ENCODE measurements at regions not wholly inside any gene's neighbourhood (a gene's known extent, or its start where the extent isn't known, plus 50 kb on each side); places are given as distances from the start of the nearest gene placed in this dataset.

- ChIA-PET POLR2A (no interaction called here), CTCF (no interaction called here)
- Mint-ChIP-seq H3K27me3 (no peaks in the 10 kb centered on the region), H3K4me1 (no peaks in the 10 kb centered on the region), H3K27ac (no peak overlapping the region), H3K9me3 (no peaks in the 10 kb centered on the region), H3K36me3 (ENCODE audit: low read depth) (no peaks in the 10 kb centered on the region), H3K4me3 (no peak overlapping the region)
- no peak for DNase-seq
Observed at GRCh38 chr3:174336784-174337183, 522.4 kb upstream of the NAALADL2 start.

DNA sequence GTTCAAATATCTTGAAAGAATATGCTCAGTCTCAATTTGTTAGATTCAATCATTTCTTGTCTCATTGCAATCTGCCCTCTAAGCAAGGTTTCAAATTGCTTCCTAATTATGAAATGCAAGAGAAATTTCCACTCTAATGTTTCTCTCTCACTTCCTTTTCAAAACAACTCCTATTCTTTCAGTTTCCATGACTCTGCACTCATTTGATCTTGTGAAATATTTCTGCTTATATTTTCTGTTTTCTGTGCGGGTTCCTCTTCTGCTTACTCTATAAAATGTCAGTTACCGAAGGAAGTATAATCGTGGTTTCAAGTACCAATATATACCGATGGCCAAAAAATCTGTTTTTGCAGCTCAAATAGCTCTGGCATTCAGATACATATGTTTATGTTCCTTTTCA is 521.9 kb upstream of the NAALADL2 start:
- H3K27ac Mint-ChIP-seq = no peak overlapping the region
- no peak overlapping the region for H3K4me3 Mint-ChIP-seq
- no peaks in the 10 kb centered on the region for H3K36me3 Mint-ChIP-seq (ENCODE audit: low read depth)
- H3K4me1 Mint-ChIP-seq = no peaks in the 10 kb centered on the region
- DNase-seq = no peak
- ChIA-PET POLR2A (no interaction called here), CTCF (no interaction called here)
- H3K27me3 Mint-ChIP-seq = no peaks in the 10 kb centered on the region
- H3K9me3 Mint-ChIP-seq = no peaks in the 10 kb centered on the region

- no peaks in the 10 kb centered on the region for H3K27me3 Mint-ChIP-seq
- POLR2A ChIA-PET = no interaction called here
Observed at GRCh38 chr3:174340624-174341587, 518.2 kb upstream of the NAALADL2 start.

GRCh38 chr3:174342171-174342570 is 517.0 kb upstream of the NAALADL2 start:
- DNase-seq = no peak
- H3K4me1 Mint-ChIP-seq = no peaks in the 10 kb centered on the region
- H3K4me3 Mint-ChIP-seq = no peak overlapping the region
- ChIA-PET POLR2A (no interaction called here), CTCF (no interaction called here)
- no peaks in the 10 kb centered on the region for H3K9me3 Mint-ChIP-seq
- H3K27me3 Mint-ChIP-seq = no peaks in the 10 kb centered on the region
- H3K36me3 Mint-ChIP-seq (ENCODE audit: low read depth) = no peaks in the 10 kb centered on the region
- H3K27ac Mint-ChIP-seq = no peak overlapping the region

More at GRCh38 chr3:174340624-174341587, 518.2 kb upstream of the NAALADL2 start:
- no peaks in the 10 kb centered on the region for H3K9me3 Mint-ChIP-seq
- H3K4me1 Mint-ChIP-seq = no peaks in the 10 kb centered on the region
- CTCF ChIA-PET = no interaction called here
- no peaks in the 10 kb centered on the region for H3K36me3 Mint-ChIP-seq (ENCODE audit: low read depth)
- no peak for DNase-seq
- H3K27ac Mint-ChIP-seq = no peak overlapping the region
- no peak overlapping the region for H3K4me3 Mint-ChIP-seq

GRCh38 chr3:174342941-174343501 is 516.1 kb upstream of the NAALADL2 start:
- no peaks in the 10 kb centered on the region for H3K27me3 Mint-ChIP-seq
- no peaks in the 10 kb centered on the region for H3K9me3 Mint-ChIP-seq
- no peaks in the 10 kb centered on the region for H3K36me3 Mint-ChIP-seq (ENCODE audit: low read depth)
- DNase-seq = no peak
- no peak overlapping the region for H3K4me3 Mint-ChIP-seq
- CTCF ChIA-PET = no interaction called here
- no peaks in the 10 kb centered on the region for H3K4me1 Mint-ChIP-seq
- H3K27ac Mint-ChIP-seq = no peak overlapping the region
- POLR2A ChIA-PET = no interaction called here

DNA sequence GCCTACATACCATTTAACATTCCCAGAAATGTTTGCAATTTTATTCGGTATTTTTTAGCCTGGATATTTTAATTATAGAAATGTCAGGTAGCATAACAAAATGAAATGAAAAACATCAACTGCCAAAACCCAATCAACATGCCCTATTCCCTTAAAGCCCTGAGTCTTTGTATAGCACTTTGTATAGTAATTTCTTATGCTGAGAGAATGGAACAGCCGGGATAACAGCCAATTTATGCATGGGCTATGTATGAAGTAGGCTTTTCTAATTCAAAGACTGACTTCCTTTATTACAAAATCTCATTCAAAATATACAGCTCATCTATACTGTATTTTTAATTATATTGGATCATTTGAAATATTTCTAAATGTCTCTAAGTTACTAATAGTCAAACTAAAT is 513.0 kb upstream of the NAALADL2 start:
- Mint-ChIP-seq H3K27ac (no peak overlapping the region), H3K9me3 (no peaks in the 10 kb centered on the region), H3K36me3 (ENCODE audit: low read depth) (no peaks in the 10 kb centered on the region), H3K27me3 (no peaks in the 10 kb centered on the region), H3K4me1 (no peaks in the 10 kb centered on the region), H3K4me3 (no peak overlapping the region)
- DNase-seq = no peak
- ChIA-PET CTCF (no interaction called here), POLR2A (no interaction called here)

DNA sequence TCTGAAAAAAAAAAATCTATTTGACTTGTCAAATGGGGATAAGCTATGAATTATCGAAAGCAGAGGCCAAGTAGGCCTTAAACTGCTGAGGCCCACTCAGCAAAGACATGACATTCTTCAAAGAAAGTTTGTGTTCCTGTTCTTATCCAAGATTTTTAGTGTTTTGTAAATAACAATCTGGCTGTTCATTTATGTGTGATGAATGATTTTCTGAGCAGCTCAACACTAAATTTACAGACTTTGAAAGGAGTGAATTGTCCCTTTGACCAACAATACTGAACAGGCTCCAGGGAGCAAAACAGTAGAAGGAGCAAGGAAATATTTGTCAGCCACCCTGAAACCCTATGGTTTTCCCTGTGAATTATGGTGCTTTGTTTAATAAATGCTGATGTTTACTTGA is 512.6 kb upstream of the NAALADL2 start:
- Mint-ChIP-seq H3K27me3 (no peaks in the 10 kb centered on the region), H3K9me3 (no peaks in the 10 kb centered on the region), H3K4me3 (no peak overlapping the region), H3K27ac (no peak overlapping the region), H3K4me1 (no peaks in the 10 kb centered on the region), H3K36me3 (ENCODE audit: low read depth) (no peaks in the 10 kb centered on the region)
- no peak for DNase-seq
- ChIA-PET CTCF (no interaction called here), POLR2A (no interaction called here)

- no peak for DNase-seq
- ChIA-PET POLR2A (no interaction called here), CTCF (no interaction called here)
- Mint-ChIP-seq H3K9me3 (no peaks in the 10 kb centered on the region), H3K4me1 (no peaks in the 10 kb centered on the region), H3K4me3 (no peak overlapping the region), H3K27me3 (no peaks in the 10 kb centered on the region), H3K36me3 (ENCODE audit: low read depth) (no peaks in the 10 kb centered on the region), H3K27ac (no peak overlapping the region)
Observed at GRCh38 chr3:174347474-174348138, 511.5 kb upstream of the NAALADL2 start.

DNA sequence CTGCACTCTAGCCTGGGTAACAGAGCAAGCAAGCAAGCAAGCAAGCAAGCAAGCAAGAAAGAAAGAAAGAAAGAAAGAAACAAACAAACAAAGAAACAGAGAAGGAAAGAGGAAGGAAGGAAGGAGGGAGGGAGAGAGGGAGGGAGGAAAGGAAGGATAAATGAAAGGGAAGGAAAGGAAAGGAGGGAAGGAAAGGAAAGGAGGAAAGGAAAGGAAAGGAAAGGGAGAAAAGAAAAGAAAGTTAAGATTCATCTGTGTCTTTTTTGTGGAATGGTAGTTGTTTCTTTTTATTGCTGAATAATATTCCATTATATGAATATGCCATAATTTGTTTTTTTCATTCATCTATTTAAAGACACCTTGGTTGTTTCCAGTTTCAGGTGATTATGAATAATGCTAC is 506.9 kb upstream of the NAALADL2 start:
- ChIA-PET POLR2A (no interaction called here), CTCF (no interaction called here)
- Mint-ChIP-seq H3K4me3 (no peak overlapping the region), H3K27ac (no peak overlapping the region), H3K36me3 (ENCODE audit: low read depth) (no peaks in the 10 kb centered on the region), H3K27me3 (no peaks in the 10 kb centered on the region), H3K9me3 (no peaks in the 10 kb centered on the region), H3K4me1 (no peaks in the 10 kb centered on the region)
- DNase-seq = no peak

GRCh38 chr3:174355505-174355904 is 503.6 kb upstream of the NAALADL2 start:
- Mint-ChIP-seq H3K27ac (no peak overlapping the region), H3K27me3 (no peaks in the 10 kb centered on the region), H3K9me3 (no peaks in the 10 kb centered on the region), H3K36me3 (ENCODE audit: low read depth) (no peaks in the 10 kb centered on the region), H3K4me3 (no peak overlapping the region), H3K4me1 (no peaks in the 10 kb centered on the region)
- no peak for DNase-seq
- POLR2A ChIA-PET = no interaction called here
- CTCF ChIA-PET = interaction anchor here (0.6 kb wide), 1 partner anchor 42 kb away, joined by 3 read pairs; no protein-coding TSS in a partner anchor

GRCh38 chr3:174356596-174356995 is 502.5 kb upstream of the NAALADL2 start:
- no peak for DNase-seq
- POLR2A ChIA-PET = no interaction called here
- H3K9me3 Mint-ChIP-seq = peaks cover 2% of the 10 kb centered on the region
- no peak overlapping the region for H3K27ac Mint-ChIP-seq
- CTCF ChIA-PET = no interaction called here
- no peaks in the 10 kb centered on the region for H3K27me3 Mint-ChIP-seq
- H3K4me3 Mint-ChIP-seq = no peak overlapping the region
- H3K4me1 Mint-ChIP-seq = no peaks in the 10 kb centered on the region
- H3K36me3 Mint-ChIP-seq (ENCODE audit: low read depth) = no peaks in the 10 kb centered on the region

GRCh38 chr3:174358252-174358651 is 500.9 kb upstream of the NAALADL2 start:
- no peak for DNase-seq
- Mint-ChIP-seq H3K36me3 (ENCODE audit: low read depth) (no peaks in the 10 kb centered on the region), H3K4me3 (no peak overlapping the region), H3K27me3 (no peaks in the 10 kb centered on the region), H3K27ac (no peak overlapping the region), H3K9me3 (peaks cover 2% of the 10 kb centered on the region), H3K4me1 (no peaks in the 10 kb centered on the region)
- ChIA-PET CTCF (no interaction called here), POLR2A (no interaction called here)

- DNase-seq = no peak
- H3K36me3 Mint-ChIP-seq (ENCODE audit: low read depth) = no peaks in the 10 kb centered on the region
- no peak overlapping the region for H3K27ac Mint-ChIP-seq
- no peaks in the 10 kb centered on the region for H3K27me3 Mint-ChIP-seq
- ChIA-PET POLR2A (no interaction called here), CTCF (no interaction called here)
- H3K4me1 Mint-ChIP-seq = no peaks in the 10 kb centered on the region
- H3K4me3 Mint-ChIP-seq = no peak overlapping the region
- H3K9me3 Mint-ChIP-seq = peaks cover 2% of the 10 kb centered on the region
Observed at GRCh38 chr3:174362556-174362955, 496.6 kb upstream of the NAALADL2 start.

GRCh38 chr3:174363256-174363655 is 495.9 kb upstream of the NAALADL2 start:
- DNase-seq = no peak
- no peak overlapping the region for H3K4me3 Mint-ChIP-seq
- ChIA-PET CTCF (no interaction called here), POLR2A (no interaction called here)
- H3K36me3 Mint-ChIP-seq (ENCODE audit: low read depth) = no peaks in the 10 kb centered on the region
- H3K27ac Mint-ChIP-seq = no peak overlapping the region
- H3K27me3 Mint-ChIP-seq = no peaks in the 10 kb centered on the region
- no peaks in the 10 kb centered on the region for H3K4me1 Mint-ChIP-seq
- peaks cover 2% of the 10 kb centered on the region for H3K9me3 Mint-ChIP-seq

Measured in activated CD4-positive, alpha-beta memory T cell treated with anti-CD3 and anti-CD28 coated beads, Interleukin-2, amount 10 ng/mL, durations not matched to agents 7 days and 5 days (primary cell).